ENCODE measurements at regions not wholly inside any gene's neighbourhood (a gene's known extent, or its start where the extent isn't known, plus 50 kb on each side); places are given as distances from the start of the nearest gene placed in this dataset.

GRCh38 chr4:176539091-176539784, 219.5 kb downstream of the SPCS3 start:
- Histone ChIP-seq H3K27me3 (ENCODE audit: control insufficient read depth, insufficient read depth, low read length) (no peaks in the 10 kb centered on the region), H3K36me3 (ENCODE audit: control insufficient read depth, insufficient read depth, low read length) (no peaks in the 10 kb centered on the region), H3K4me3 (ENCODE audit: low read depth, low read length) (no peak overlapping the region)
- DNase-seq (ENCODE audit: low read depth), result no peak
- ChIA-PET CTCF (no interaction called here), POLR2A (no interaction called here)
- no peak for TF ChIP-seq CTCF (IDR thresholded peaks at IDR 0.05; ENCODE audit: insufficient read depth, low read depth, low read length)

GRCh38 chr4:176539785-176540175, 220.0 kb downstream of the SPCS3 start:
- H3K4me3 ChIP-seq (ENCODE audit: low read depth, low read length), result no peak overlapping the region
- ChIA-PET CTCF (no interaction called here), POLR2A (no interaction called here)
- no peaks in the 10 kb centered on the region for H3K36me3 ChIP-seq (ENCODE audit: control insufficient read depth, insufficient read depth, low read length)
- H3K27me3 ChIP-seq (ENCODE audit: control insufficient read depth, insufficient read depth, low read length), result no peaks in the 10 kb centered on the region
- no peak for DNase-seq (ENCODE audit: low read depth)
- TF ChIP-seq CTCF (IDR thresholded peaks at IDR 0.05; ENCODE audit: insufficient read depth, low read depth, low read length), result no peak

GRCh38 chr4:176540814-176541213, 221.0 kb downstream of the SPCS3 start:
- H3K36me3 ChIP-seq (ENCODE audit: control insufficient read depth, insufficient read depth, low read length), result no peaks in the 10 kb centered on the region
- no peaks in the 10 kb centered on the region for H3K27me3 ChIP-seq (ENCODE audit: control insufficient read depth, insufficient read depth, low read length)
- no peak for DNase-seq (ENCODE audit: low read depth)
- H3K4me3 ChIP-seq (ENCODE audit: low read depth, low read length), result no peak overlapping the region
- POLR2A ChIA-PET, result no interaction called here
- no peak for TF ChIP-seq CTCF (IDR thresholded peaks at IDR 0.05; ENCODE audit: insufficient read depth, low read depth, low read length)
- CTCF ChIA-PET, result no interaction called here

GRCh38 chr4:176545872-176546271, 226.1 kb downstream of the SPCS3 start:
- no peak for DNase-seq (ENCODE audit: low read depth)

GRCh38 chr4:176546975-176547374, 227.2 kb downstream of the SPCS3 start:
- CTCF ChIA-PET, result interaction anchor here (0.9 to 2.0 kb wide), 2 partner anchors 169 to 500 kb away, joined by 3 to 4 read pairs; no protein-coding TSS in a partner anchor
- peak; percentile 70 for DNase-seq (ENCODE audit: low read depth)
- TF ChIP-seq CTCF (IDR thresholded peaks at IDR 0.05; ENCODE audit: insufficient read depth, low read depth, low read length), result no peak
- no peaks in the 10 kb centered on the region for H3K27me3 ChIP-seq (ENCODE audit: control insufficient read depth, insufficient read depth, low read length)
- POLR2A ChIA-PET, result no interaction called here
- no peak overlapping the region for H3K4me3 ChIP-seq (ENCODE audit: low read depth, low read length)
- no peaks in the 10 kb centered on the region for H3K36me3 ChIP-seq (ENCODE audit: control insufficient read depth, insufficient read depth, low read length)

More at GRCh38 chr4:176545872-176546271, 226.1 kb downstream of the SPCS3 start:
- no peaks in the 10 kb centered on the region for H3K36me3 ChIP-seq (ENCODE audit: control insufficient read depth, insufficient read depth, low read length)
- CTCF ChIA-PET, result no interaction called here
- no peak for TF ChIP-seq CTCF (IDR thresholded peaks at IDR 0.05; ENCODE audit: insufficient read depth, low read depth, low read length)
- no peaks in the 10 kb centered on the region for H3K27me3 ChIP-seq (ENCODE audit: control insufficient read depth, insufficient read depth, low read length)
- POLR2A ChIA-PET, result no interaction called here
- no peak overlapping the region for H3K4me3 ChIP-seq (ENCODE audit: low read depth, low read length)
